Prostate gland (tissue), 2 donors: ENCODE measurements at regions not wholly inside any gene's neighbourhood (a gene's known extent, or its start where the extent isn't known, plus 50 kb on each side); places are given as distances from the start of the nearest gene placed in this dataset.
"Not testable (repeated sequence)": the region's sequence is repeated elsewhere in the genome, so short reads cannot be mapped to it uniquely, and the experiment has no call there.

ENCODE experiments used
- DNase-seq: peaks from one replicate; pipeline ENCODE4 v3.0.0-alpha.2; 2019; ENCODE audit warnings: low spot score
- H3K27ac ChIP-seq, 2 donors: fragments of 200-600 bp; sonication (generic); 2 replicates each; pipeline ENCODE4 v1.5.1; 2017 to 2019
- H3K27me3 ChIP-seq: fragments of 200-600 bp; sonication (generic); replicated peaks from 2 replicates; pipeline ENCODE4 v1.5.1; 2019; ENCODE audit not compliant: insufficient read depth
- H3K36me3 ChIP-seq, 2 donors: fragments of 200-600 bp; sonication (generic); 1 replicate in 1 of 2; 2 replicates in 1 of 2; pipeline versions ENCODE4 v1.5.1 to v1.8.1; 2017 to 2019
- H3K4me1 ChIP-seq: fragments of 200-600 bp; sonication (generic); replicated peaks from 2 replicates; pipeline ENCODE4 v1.5.1; 2019
- H3K4me3 ChIP-seq, 2 donors: fragments of 200-600 bp; sonication (generic); 2 replicates each; pipeline ENCODE4 v1.5.1; 2017 to 2019
- H3K9me3 ChIP-seq: fragments of 200-600 bp; sonication (generic); 2 replicates; pipeline ENCODE4 v1.5.1; 2017
- POLR2A ChIP-seq: fragments of 450-650 bp; IDR thresholded peaks from one replicate; pipeline ENCODE4 v1.6.1; 2016; ENCODE audit warnings: antibody characterized with exemption, mild to moderate bottlenecking
- POLR2AphosphoS5 ChIP-seq: sonication (generic); formaldehyde crosslinking; IDR thresholded peaks from one replicate; pipeline ENCODE4 v1.6.1; 2017; ENCODE audit warnings: antibody characterized with exemption
- WGBS: methylation state at CpG from one replicate; pipeline ENCODE4 v1.1.5; 2018; 5-methylcytosine and 5-hydroxymethylcytosine counted together
- intact Hi-C: fragments of 100-400 bp; cut with DNase I; formaldehyde crosslinking; loops from one replicate; pipeline ENCODE4 v1.14.2; 2022
- TF ChIP-seq, protein P1 (sequence below), 4 experiments: fragments of 200-600 bp in 2 of 4; fragments of 450-650 bp in 2 of 4; sonication (generic) in 2 of 4; IDR thresholded peaks; 1 replicate in 3 of 4; 2 replicates in 1 of 4; pipeline ENCODE4 v1.5.1; 2016 to 2019; ENCODE audit warnings: antibody characterized with exemption in 4 of 4, mild to moderate bottlenecking in 2 of 4, moderate library complexity in 2 of 4

DNA sequence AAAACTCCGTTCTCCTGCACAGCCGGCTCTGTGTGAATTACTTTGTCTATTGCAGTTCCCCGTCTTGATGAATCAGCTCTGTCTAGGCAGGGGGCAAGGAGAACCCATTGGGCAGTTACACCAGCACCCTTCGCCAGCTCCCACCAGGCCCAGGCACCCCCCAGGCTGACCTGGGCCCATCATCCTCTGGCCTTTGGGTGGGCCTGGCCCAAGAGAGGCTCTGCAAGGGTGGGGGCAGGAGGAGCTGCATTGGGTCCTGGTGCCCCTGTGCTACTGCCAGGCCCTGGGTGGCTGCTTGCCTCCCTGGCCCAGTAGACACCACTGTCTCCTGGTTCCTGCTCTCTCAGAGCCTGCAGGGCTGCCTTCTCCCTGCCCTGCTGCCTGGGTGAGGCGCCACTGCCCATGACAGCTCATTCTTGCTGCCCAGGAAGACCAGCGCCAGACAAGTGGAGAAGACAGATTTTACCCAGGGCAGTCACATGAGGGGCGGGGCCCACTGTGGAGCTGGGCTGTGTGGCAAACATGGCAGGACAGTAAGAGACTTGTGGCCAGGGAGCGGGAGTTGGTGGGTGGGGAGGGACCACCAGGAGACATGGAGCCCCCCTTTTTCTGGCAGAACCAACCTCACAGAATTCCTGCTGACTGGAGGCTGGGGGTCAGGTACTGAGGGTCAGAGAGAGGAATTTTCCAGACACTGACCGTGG is 67.2 kb downstream of the MRPL36 start:
- intact Hi-C loops, result no loop called here
- WGBS, result 85% methylated on average over 9 of the region's 9 CpGs
- TF ChIP-seq POLR2AphosphoS5 (no peak), POLR2A (no peak)
- TF ChIP-seq, protein P1, sequence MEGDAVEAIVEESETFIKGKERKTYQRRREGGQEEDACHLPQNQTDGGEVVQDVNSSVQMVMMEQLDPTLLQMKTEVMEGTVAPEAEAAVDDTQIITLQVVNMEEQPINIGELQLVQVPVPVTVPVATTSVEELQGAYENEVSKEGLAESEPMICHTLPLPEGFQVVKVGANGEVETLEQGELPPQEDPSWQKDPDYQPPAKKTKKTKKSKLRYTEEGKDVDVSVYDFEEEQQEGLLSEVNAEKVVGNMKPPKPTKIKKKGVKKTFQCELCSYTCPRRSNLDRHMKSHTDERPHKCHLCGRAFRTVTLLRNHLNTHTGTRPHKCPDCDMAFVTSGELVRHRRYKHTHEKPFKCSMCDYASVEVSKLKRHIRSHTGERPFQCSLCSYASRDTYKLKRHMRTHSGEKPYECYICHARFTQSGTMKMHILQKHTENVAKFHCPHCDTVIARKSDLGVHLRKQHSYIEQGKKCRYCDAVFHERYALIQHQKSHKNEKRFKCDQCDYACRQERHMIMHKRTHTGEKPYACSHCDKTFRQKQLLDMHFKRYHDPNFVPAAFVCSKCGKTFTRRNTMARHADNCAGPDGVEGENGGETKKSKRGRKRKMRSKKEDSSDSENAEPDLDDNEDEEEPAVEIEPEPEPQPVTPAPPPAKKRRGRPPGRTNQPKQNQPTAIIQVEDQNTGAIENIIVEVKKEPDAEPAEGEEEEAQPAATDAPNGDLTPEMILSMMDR (IDR thresholded peaks at IDR 0.05), result no peak
- H3K27me3 ChIP-seq, result no peaks in the 10 kb centered on the region
- DNase-seq, result peak; percentile 4
- H3K9me3 ChIP-seq, result no peaks in the 10 kb centered on the region
- H3K4me1 ChIP-seq, result no peaks in the 10 kb centered on the region
- H3K36me3 ChIP-seq, result no peaks in the 10 kb centered on the region
- no peak overlapping the region for H3K27ac ChIP-seq
- no peak overlapping the region for H3K4me3 ChIP-seq

DNA sequence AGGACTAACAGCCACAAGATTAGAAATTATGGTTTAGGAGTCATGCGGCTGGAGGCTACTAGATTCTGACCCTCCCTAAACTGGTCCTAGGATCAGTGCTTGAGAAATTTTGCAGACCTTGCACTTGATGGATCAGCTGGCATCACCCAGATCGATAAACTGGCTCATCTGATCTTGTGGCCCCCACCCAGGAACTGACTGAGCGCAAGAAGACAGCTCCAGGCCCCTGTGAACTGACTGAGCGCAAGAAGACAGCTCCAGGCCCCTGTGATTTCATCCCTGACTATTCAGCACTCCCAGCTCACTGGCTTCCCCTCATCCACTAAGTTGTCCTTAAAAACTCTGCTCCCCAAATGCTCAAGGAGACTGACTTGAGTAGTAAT is 67.8 kb downstream of the MRPL36 start:
- intact Hi-C loops, H3K4me1 ChIP-seq, H3K4me3 ChIP-seq, H3K27me3 ChIP-seq, H3K9me3 ChIP-seq, H3K36me3 ChIP-seq, H3K27ac ChIP-seq: not testable (repeated sequence)
- 90% methylated on average over 4 of the region's 4 CpGs for WGBS
- DNase-seq, result peak; percentile 2

DNA sequence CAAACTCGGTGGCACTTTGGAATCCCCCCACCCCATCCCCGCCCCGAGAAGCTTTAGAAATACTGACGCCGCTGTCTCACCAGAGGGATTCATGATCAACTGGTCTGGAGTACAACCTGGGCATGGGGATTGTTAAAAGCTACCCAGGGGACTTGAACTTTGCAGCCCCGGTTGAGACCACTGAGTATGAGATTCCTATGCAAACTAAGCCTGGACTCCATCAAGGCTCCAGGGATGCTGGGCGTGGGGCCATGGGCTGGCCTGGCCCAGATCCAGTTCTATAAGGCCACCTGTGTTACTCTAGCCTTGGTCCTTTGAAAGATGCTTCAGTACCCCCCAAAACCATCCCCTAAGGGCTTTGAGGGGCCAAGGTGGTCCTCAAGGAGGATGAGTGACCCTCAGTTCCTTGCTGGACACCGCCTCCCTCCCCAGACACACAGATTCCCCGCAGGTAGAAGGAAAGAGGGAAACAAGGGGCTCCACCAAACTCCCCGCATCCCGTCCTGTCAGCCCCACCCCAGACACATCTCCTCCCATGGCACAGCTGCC is 68.5 kb downstream of the MRPL36 start:
- 87% methylated on average over 11 of the region's 11 CpGs for WGBS
- H3K36me3 ChIP-seq, result no peaks in the 10 kb centered on the region
- TF ChIP-seq POLR2A, result no peak
- no peak for TF ChIP-seq POLR2AphosphoS5
- TF ChIP-seq, protein P1 (IDR thresholded peaks at IDR 0.05), result no peak
- H3K27me3 ChIP-seq, result no peaks in the 10 kb centered on the region
- H3K4me3 ChIP-seq, result no peak overlapping the region
- H3K27ac ChIP-seq, result no peak overlapping the region
- H3K4me1 ChIP-seq, result no peaks in the 10 kb centered on the region
- DNase-seq, result peak; percentile 1
- H3K9me3 ChIP-seq, result no peaks in the 10 kb centered on the region
- intact Hi-C loops, result no loop called here

DNA sequence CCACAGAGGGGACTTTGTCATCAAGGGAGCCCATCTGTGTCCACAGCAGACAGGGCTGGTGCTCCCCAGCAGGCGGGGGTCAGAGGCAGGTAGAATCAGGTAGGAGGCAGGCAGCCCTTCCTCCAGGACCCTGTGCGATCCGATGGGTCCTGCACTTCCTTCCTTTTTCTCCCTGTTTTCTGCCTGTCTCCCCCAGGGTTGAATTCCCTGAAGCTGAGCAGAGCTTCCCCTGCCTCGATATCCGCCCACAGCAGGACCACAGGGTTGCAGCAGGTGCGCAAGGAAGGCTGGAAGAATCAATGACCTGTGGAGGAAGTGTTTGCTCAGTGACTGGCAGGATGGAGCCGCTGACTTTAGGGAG is 69.2 kb downstream of the MRPL36 start:
- TF ChIP-seq POLR2A, result no peak
- no peak for TF ChIP-seq POLR2AphosphoS5
- TF ChIP-seq, protein P1 (IDR thresholded peaks at IDR 0.05), result no peak
- H3K4me1 ChIP-seq, result no peaks in the 10 kb centered on the region
- peak; percentile 1 for DNase-seq
- H3K9me3 ChIP-seq, result no peaks in the 10 kb centered on the region
- H3K27ac ChIP-seq, result no peak overlapping the region
- H3K4me3 ChIP-seq, result no peak overlapping the region
- H3K27me3 ChIP-seq, result no peaks in the 10 kb centered on the region
- intact Hi-C loops, result no loop called here
- 81% methylated on average over 7 of the region's 7 CpGs for WGBS
- H3K36me3 ChIP-seq, result no peaks in the 10 kb centered on the region

DNA sequence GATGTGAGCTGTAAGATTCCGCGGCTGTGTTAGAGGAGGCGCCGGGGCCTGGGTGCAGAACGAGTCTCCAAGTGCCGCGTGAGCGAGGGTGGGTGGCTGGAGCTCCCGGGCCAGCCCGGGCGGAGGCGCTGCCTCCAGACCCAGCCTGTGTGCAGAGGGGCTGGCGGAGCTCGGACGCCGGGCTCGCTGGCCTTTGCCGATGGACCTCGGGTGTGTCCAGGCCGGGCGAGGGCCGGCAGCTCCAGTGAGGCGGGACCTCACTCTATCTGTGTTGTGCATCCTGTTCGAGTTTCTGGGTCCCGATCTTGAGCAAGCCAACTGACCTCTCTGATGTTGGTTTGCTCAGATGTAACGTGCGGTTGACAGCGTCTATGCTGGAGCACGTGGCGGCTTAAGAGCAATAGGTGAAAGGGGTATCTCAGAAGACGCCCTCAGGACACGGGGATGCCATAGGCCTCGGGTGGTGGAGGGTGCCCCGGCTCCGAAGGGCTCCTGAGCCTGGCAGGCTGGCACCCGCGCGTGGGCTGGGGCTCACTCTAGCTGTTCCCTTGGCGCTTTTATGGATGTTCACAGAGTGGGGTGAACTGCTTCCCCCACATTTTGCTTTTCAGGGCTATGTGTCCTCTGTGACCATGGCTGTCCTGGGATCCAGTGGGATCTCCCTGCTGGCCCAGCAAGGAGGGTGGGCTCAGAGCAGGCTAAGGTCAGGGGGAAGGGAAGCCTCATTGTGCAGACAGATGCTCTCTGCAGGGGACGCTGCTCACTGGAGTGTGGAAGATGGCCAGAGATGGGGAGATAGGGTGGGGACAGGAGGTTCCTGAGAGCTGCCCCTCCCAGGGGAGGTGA is 69.8 kb downstream of the MRPL36 start:
- no peak overlapping the region for H3K27ac ChIP-seq

More for the DNA sequence above, 69.8 kb downstream of the MRPL36 start:
- WGBS, result 80% methylated on average over 40 of the region's 40 CpGs
- no peaks in the 10 kb centered on the region for H3K27me3 ChIP-seq
- no peak overlapping the region for H3K4me3 ChIP-seq
- TF ChIP-seq POLR2A (no peak), POLR2AphosphoS5 (no peak)
- TF ChIP-seq, protein P1 (IDR thresholded peaks at IDR 0.05), result no peak
- peak; percentile 1 for DNase-seq
- H3K9me3 ChIP-seq, result no peaks in the 10 kb centered on the region
- no peaks in the 10 kb centered on the region for H3K4me1 ChIP-seq
- intact Hi-C loops, result no loop called here
- no peaks in the 10 kb centered on the region for H3K36me3 ChIP-seq
